ENCODE measurements at regions not wholly inside any gene's neighbourhood (a gene's known extent, or its start where the extent isn't known, plus 50 kb on each side); places are given as distances from the start of the nearest gene placed in this dataset.

GRCh38 chr20:56806952-56807517, 177.9 kb downstream of the TFAP2C start:
- H4K20me1 ChIP-seq (ENCODE audit: insufficient read depth, low read length), result no peaks in the 10 kb centered on the region
- CTCF ChIA-PET (ENCODE audit: unreplicated experiment), result no interaction called here
- POLR2A ChIA-PET, result no interaction called here

GRCh38 chr20:56808117-56808725, 179.1 kb downstream of the TFAP2C start:
- CTCF ChIA-PET (ENCODE audit: unreplicated experiment), result no interaction called here
- Histone ChIP-seq H3K4me3 (ENCODE audit: low read depth, low read length, poor library complexity, severe bottlenecking) (no peak overlapping the region), H3K27ac (ENCODE audit: low read depth, low read length, poor library complexity, severe bottlenecking) (no peak overlapping the region), H2AFZ (ENCODE audit: low read length) (no peak overlapping the region), H3K9me2 (ENCODE audit: insufficient read depth, low read length) (no peaks in the 10 kb centered on the region), H4K20me1 (ENCODE audit: insufficient read depth, low read length) (no peaks in the 10 kb centered on the region), H3K4me2 (ENCODE audit: low read length) (0 out of 2 replicates have a peak overlapping the region, but pooled peaks have one; percentile 5), H3K36me3 (ENCODE audit: insufficient read depth, low read length) (no peaks in the 10 kb centered on the region), H3K9me3 (ENCODE audit: low read length) (no peaks in the 10 kb centered on the region), H3K79me2 (ENCODE audit: insufficient read depth, low read depth, low read length) (no peaks in the 10 kb centered on the region), H3K4me1 (ENCODE audit: insufficient read depth, low read length, poor library complexity, severe bottlenecking) (peaks cover 13% of the 10 kb centered on the region)
- TF ChIP-seq CTCF (conservative IDR thresholded peaks at IDR 0.05; ENCODE audit: low read length) (no peak), EZH2phosphoT487 (IDR thresholded peaks at IDR 0.05; ENCODE audit: borderline replicate concordance, low read depth, low read length) (no peak)
- POLR2A ChIA-PET, result interaction anchor here (0.6 to 0.7 kb wide), 2 partner anchors 14 to 80 kb away, joined by 3 read pairs; no protein-coding TSS in a partner anchor
- BruUV-seq (replicated peaks), result no TSS peak
- intact Hi-C loops (cut with micrococcal nuclease; ENCODE audit: unreplicated experiment), result no loop called here
- no peak for DNase-seq (ENCODE audit: low spot score)

More at GRCh38 chr20:56806952-56807517, 177.9 kb downstream of the TFAP2C start:
- no peak overlapping the region for H3K4me2 ChIP-seq (ENCODE audit: low read length)
- peaks cover 13% of the 10 kb centered on the region for H3K4me1 ChIP-seq (ENCODE audit: insufficient read depth, low read length, poor library complexity, severe bottlenecking)
- no peaks in the 10 kb centered on the region for H3K79me2 ChIP-seq (ENCODE audit: insufficient read depth, low read depth, low read length)
- TF ChIP-seq EZH2phosphoT487 (IDR thresholded peaks at IDR 0.05; ENCODE audit: borderline replicate concordance, low read depth, low read length) (no peak), CTCF (conservative IDR thresholded peaks at IDR 0.05; ENCODE audit: low read length) (no peak)
- H3K9me2 ChIP-seq (ENCODE audit: insufficient read depth, low read length), result no peaks in the 10 kb centered on the region
- H3K36me3 ChIP-seq (ENCODE audit: insufficient read depth, low read length), result no peaks in the 10 kb centered on the region
- no peaks in the 10 kb centered on the region for H3K9me3 ChIP-seq (ENCODE audit: low read length)
- no peak overlapping the region for H3K27ac ChIP-seq (ENCODE audit: low read depth, low read length, poor library complexity, severe bottlenecking)
- no peak overlapping the region for H2AFZ ChIP-seq (ENCODE audit: low read length)
- H3K4me3 ChIP-seq (ENCODE audit: low read depth, low read length, poor library complexity, severe bottlenecking), result no peak overlapping the region
- no peak for DNase-seq (ENCODE audit: low spot score)
- BruUV-seq (replicated peaks), result no TSS peak
- intact Hi-C loops (cut with micrococcal nuclease; ENCODE audit: unreplicated experiment), result no loop called here

- no peaks in the 10 kb centered on the region for H3K9me3 ChIP-seq (ENCODE audit: low read length)
- ChIA-PET CTCF (ENCODE audit: unreplicated experiment) (no interaction called here), POLR2A (interaction anchor here (0.6 kb wide), 1 partner anchor 79 kb away, joined by 3 read pairs; no protein-coding TSS in a partner anchor)
- TF ChIP-seq EZH2phosphoT487 (IDR thresholded peaks at IDR 0.05; ENCODE audit: borderline replicate concordance, low read depth, low read length) (no peak), CTCF (conservative IDR thresholded peaks at IDR 0.05; ENCODE audit: low read length) (no peak)
- H3K79me2 ChIP-seq (ENCODE audit: insufficient read depth, low read depth, low read length), result no peaks in the 10 kb centered on the region
- no peak overlapping the region for H3K4me2 ChIP-seq (ENCODE audit: low read length)
- H3K27ac ChIP-seq (ENCODE audit: low read depth, low read length, poor library complexity, severe bottlenecking), result no peak overlapping the region
- no peak for DNase-seq (ENCODE audit: low spot score)
- H4K20me1 ChIP-seq (ENCODE audit: insufficient read depth, low read length), result no peaks in the 10 kb centered on the region
- H2AFZ ChIP-seq (ENCODE audit: low read length), result no peak overlapping the region
- no peak overlapping the region for H3K4me3 ChIP-seq (ENCODE audit: low read depth, low read length, poor library complexity, severe bottlenecking)
- no peaks in the 10 kb centered on the region for H3K9me2 ChIP-seq (ENCODE audit: insufficient read depth, low read length)
- no TSS peak for BruUV-seq (replicated peaks)
- peaks cover 13% of the 10 kb centered on the region for H3K4me1 ChIP-seq (ENCODE audit: insufficient read depth, low read length, poor library complexity, severe bottlenecking)
- H3K36me3 ChIP-seq (ENCODE audit: insufficient read depth, low read length), result no peaks in the 10 kb centered on the region
- intact Hi-C loops (cut with micrococcal nuclease; ENCODE audit: unreplicated experiment), result no loop called here
Observed at GRCh38 chr20:56808732-56809131, 179.6 kb downstream of the TFAP2C start.

All from OCI-LY7 (cell line).